ENCODE measurements at regions not wholly inside any gene's neighbourhood (a gene's known extent, or its start where the extent isn't known, plus 50 kb on each side); places are given as distances from the start of the nearest gene placed in this dataset.

DNA sequence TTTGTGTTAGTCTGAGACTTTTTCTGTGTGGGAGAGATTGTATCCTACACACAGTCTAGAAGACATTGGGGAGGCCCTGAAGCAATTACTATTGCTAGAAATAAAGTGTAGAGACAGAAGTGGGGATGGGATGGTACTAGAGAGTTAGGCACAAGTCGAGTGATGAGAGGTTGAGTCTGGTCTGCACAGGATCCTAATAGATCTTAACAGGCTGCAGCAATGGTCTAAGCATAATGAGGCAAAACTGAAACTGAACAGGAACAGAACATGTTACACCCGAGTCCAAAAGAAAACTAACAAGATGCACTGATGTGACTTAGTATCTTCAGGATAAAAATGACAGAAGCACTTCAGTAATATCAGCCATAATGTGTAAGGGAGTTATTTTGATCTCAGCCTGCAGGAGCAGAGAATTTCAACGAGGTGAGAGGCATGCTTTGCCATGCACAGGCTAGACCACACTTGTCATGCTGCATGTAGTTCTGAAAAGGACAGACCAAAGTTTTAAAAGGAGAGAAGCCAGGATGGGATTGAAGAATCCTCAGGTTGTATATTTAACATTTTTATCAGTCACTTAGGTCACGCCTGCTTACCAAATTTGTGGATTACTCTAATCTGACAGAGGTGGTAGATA, 205.8 kb upstream of the BOD1L1 start:
- Mint-ChIP-seq H3K4me3 (no peak overlapping the region), H3K9me3 (no peaks in the 10 kb centered on the region), H3K4me1 (ENCODE audit: low read depth) (no peaks in the 10 kb centered on the region), H3K27ac (no peak overlapping the region), H3K36me3 (ENCODE audit: low read depth) (no peaks in the 10 kb centered on the region), H3K27me3 (ENCODE audit: low read depth) (peaks cover 6% of the 10 kb centered on the region)
- intact Hi-C loops (cut with micrococcal nuclease), result no loop called here
- no peak for DNase-seq
- CTCF ChIA-PET, result no interaction called here

DNA sequence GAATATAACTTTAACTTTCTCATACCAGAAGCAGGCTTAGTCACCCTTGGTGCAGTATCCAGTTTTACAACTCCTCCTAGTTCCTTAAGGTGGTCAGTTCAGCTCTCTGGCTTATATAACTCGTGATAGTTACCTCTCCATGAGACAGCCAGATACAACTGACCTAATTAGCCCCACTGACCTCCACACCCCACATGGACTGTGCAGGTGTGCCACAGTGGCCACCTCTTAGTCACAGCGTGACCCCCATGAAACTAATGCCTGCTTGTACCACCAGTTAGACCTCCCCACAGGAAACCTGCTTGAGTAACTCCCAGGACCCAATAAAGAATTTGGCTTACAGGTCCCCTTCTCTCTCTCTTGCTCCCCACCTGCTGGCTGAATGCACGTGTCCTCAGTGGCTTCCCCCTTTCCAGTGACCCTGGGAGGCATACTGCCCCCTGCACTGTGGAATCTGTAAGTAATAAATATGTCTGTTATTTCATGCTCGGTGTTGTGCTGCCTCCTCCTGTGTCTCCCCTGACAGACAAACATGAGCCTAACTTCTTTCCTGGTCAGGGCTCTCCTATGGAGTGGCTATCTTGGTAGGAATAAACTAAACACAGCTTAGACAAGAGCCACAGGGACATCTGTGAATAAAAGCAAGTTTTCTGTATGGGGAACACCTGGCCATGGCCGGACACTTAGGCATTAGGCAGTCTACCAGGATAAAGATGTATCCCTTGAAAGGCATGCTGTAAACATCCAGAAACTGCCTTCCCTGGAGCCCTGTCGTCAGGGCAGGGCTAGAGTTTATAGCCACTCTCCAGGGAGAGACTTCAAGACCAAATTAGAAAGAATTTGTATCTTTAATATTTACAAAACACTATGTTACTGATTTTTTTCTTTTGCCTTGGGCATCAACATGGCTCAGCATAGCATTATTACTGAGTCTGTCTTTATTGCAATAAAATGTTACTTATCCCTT, 209.7 kb upstream of the BOD1L1 start:
- intact Hi-C loops (cut with micrococcal nuclease), result no loop called here
- no peaks in the 10 kb centered on the region for H3K36me3 Mint-ChIP-seq (ENCODE audit: low read depth)
- no peak overlapping the region for H3K4me3 Mint-ChIP-seq
- peaks cover 6% of the 10 kb centered on the region for H3K27me3 Mint-ChIP-seq (ENCODE audit: low read depth)
- H3K4me1 Mint-ChIP-seq (ENCODE audit: low read depth), result no peaks in the 10 kb centered on the region
- no peaks in the 10 kb centered on the region for H3K9me3 Mint-ChIP-seq
- H3K27ac Mint-ChIP-seq, result no peak overlapping the region
- DNase-seq, result no peak
- CTCF ChIA-PET, result no interaction called here

DNA sequence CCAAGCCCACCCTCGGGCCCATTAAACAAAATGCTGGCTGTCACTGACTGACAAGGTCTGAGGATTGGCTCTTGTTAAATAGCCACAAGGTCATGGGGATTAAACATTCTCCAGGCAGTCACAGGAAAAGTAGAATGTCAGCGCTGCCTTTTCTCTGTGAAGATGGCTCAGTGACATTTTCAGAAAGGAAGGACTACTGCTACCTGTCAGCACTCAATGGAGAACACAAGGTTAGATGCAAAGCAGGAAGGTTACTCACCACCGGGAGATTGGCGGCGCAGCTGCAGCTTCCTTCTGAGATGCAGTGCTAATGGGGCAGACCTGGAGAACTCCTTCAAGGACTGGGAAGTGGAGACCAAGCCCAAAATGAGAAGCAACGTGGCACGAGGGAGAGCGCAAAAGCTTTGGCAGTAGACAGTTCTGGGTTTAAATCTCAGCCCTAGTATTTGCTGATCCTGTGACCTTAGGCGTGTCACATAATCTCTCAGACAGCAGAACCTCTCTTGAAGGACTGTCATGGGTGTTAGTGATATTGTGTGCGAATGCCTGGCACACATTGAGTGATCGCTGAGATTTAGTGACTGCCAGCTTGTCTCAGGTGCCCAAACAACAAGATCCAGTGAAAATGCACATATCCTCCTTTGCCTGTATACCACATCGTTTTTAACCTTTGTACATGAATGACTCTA, 213.1 kb upstream of the BOD1L1 start:
- no peak for DNase-seq
- Mint-ChIP-seq H3K4me1 (ENCODE audit: low read depth) (no peaks in the 10 kb centered on the region), H3K27me3 (ENCODE audit: low read depth) (peaks cover 3% of the 10 kb centered on the region), H3K36me3 (ENCODE audit: low read depth) (no peaks in the 10 kb centered on the region), H3K4me3 (no peak overlapping the region), H3K27ac (no peak overlapping the region), H3K9me3 (no peaks in the 10 kb centered on the region)
- intact Hi-C loops (cut with micrococcal nuclease), result no loop called here
- CTCF ChIA-PET, result no interaction called here

DNA sequence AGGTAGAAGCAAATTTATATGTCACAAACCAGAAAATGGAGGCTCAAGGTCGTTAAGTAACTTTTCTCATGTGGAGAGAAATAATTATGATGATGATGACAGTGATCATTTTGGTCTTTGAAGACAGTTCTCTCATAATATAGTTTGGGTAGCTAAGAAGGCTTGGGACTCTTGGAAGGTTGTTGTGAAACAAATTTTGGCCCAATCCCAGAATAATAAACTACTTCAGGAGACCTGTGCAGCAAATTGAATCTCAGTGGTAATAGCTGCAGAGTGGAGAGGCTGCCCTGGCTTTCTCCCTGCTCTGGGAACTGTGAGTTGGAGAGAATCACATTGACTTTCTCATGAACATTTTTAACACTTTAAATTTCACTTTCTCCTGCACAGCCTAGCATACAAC, 217.2 kb upstream of the BOD1L1 start:
- no peak for DNase-seq
- H3K9me3 Mint-ChIP-seq, result no peaks in the 10 kb centered on the region
- intact Hi-C loops (cut with micrococcal nuclease), result no loop called here
- no peaks in the 10 kb centered on the region for H3K36me3 Mint-ChIP-seq (ENCODE audit: low read depth)
- H3K27me3 Mint-ChIP-seq (ENCODE audit: low read depth), result no peaks in the 10 kb centered on the region
- H3K4me1 Mint-ChIP-seq (ENCODE audit: low read depth), result peaks cover 10% of the 10 kb centered on the region
- H3K27ac Mint-ChIP-seq, result no peak overlapping the region
- H3K4me3 Mint-ChIP-seq, result no peak overlapping the region
- CTCF ChIA-PET, result no interaction called here

DNA sequence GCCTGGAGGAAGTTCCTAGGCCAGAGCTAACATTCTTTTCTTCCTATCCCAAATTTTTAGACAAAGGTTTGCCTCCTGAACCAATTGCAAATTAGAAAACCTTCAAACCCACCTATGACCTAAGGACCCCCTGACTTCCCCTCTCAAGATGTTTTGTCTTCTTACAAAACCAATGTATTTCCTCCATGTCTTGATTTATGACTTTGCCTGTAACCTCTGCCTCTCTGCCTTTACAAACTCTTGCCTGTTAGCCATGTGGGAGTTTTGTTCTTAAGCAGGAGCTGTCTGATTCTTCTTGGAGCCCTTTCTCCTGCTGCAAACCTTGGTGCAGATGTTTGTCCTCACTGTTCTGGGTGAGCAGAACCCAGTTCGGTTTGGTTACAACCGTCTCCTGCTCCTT, 222.3 kb upstream of the BOD1L1 start:
- H3K36me3 Mint-ChIP-seq (ENCODE audit: low read depth), result no peaks in the 10 kb centered on the region
- CTCF ChIA-PET, result no interaction called here
- DNase-seq, result no peak
- intact Hi-C loops (cut with micrococcal nuclease), result no loop called here
- H3K4me3 Mint-ChIP-seq, result no peak overlapping the region
- H3K27me3 Mint-ChIP-seq (ENCODE audit: low read depth), result peaks cover 5% of the 10 kb centered on the region
- H3K4me1 Mint-ChIP-seq (ENCODE audit: low read depth), result peaks cover 10% of the 10 kb centered on the region
- no peaks in the 10 kb centered on the region for H3K9me3 Mint-ChIP-seq
- no peak overlapping the region for H3K27ac Mint-ChIP-seq

DNA sequence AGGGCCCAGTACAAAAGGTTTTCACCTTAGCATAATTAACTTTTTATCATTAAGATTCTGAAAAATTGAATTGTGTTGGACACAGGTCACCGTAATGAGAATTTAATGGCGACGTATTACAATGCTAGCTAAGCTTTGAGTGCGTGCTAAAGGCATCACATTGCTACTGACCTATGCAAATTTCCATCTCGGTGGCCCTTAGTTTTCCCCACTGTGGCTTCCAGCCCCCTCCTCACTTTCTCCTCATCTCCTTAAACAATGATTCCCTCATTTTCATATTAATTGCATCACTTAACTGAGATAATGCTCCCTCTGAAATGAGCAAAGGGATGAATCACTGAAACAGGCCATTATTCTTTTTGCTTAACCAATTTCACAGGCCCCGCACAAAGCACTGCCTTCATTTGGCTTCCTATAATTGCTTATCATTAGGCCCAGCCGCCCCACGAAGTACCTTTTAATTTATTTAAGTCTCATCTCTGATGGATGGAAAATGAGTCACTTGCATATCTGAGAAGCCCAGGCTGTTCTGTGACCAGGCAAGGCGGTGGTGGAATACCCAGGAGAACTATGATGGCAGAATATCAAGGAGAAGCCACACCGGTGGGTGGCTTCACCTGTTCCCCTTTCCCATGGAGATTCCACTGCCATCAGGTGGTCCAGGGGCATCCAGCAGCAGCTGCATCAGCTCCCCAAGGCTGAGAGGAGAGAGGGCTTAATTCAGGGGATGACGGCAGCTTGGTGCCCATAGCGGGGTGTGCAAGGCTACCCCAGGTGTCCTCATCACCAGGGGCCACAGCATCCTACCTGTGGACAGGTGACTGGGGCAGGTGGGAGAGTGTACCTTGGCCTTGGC, 223.8 kb upstream of the BOD1L1 start:
- intact Hi-C loops (cut with micrococcal nuclease), result no loop called here
- no peaks in the 10 kb centered on the region for H3K9me3 Mint-ChIP-seq
- DNase-seq, result no peak
- H3K4me3 Mint-ChIP-seq, result no peak overlapping the region
- CTCF ChIA-PET, result interaction anchor here (0.6 kb wide), 1 partner anchor 679 kb away, joined by 3 read pairs; no protein-coding TSS in a partner anchor
- peaks cover 10% of the 10 kb centered on the region for H3K4me1 Mint-ChIP-seq (ENCODE audit: low read depth)
- no peaks in the 10 kb centered on the region for H3K36me3 Mint-ChIP-seq (ENCODE audit: low read depth)
- peaks cover 5% of the 10 kb centered on the region for H3K27me3 Mint-ChIP-seq (ENCODE audit: low read depth)
- H3K27ac Mint-ChIP-seq, result no peak overlapping the region

DNA sequence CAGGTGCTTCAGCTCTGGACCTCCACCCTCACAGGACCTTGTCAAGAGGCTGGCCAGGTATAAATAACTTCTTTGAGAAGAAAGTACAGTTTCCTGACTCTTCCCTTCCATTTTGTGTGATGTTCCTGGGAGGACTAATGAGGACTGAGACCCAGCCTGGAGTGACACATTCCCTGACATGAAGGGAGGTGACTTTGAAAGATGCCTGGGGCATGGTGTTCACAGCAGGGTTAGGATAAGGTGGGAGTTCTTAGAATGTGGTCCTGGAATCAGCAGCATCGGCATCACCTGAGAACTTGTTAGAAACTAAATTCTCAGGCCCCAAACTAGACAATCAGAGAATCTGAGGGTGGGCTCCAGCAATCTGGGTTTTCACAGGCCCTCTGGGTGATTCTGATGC, 224.9 kb upstream of the BOD1L1 start:
- Mint-ChIP-seq H3K4me3 (no peak overlapping the region), H3K27ac (no peak overlapping the region), H3K36me3 (ENCODE audit: low read depth) (no peaks in the 10 kb centered on the region), H3K27me3 (ENCODE audit: low read depth) (peaks cover 5% of the 10 kb centered on the region), H3K4me1 (ENCODE audit: low read depth) (peaks cover 10% of the 10 kb centered on the region), H3K9me3 (no peaks in the 10 kb centered on the region)
- no peak for DNase-seq
- CTCF ChIA-PET, result interaction anchor here (0.6 kb wide), 1 partner anchor 474 kb away, joined by 4 read pairs; no protein-coding TSS in a partner anchor
- intact Hi-C loops (cut with micrococcal nuclease), result no loop called here

DNA sequence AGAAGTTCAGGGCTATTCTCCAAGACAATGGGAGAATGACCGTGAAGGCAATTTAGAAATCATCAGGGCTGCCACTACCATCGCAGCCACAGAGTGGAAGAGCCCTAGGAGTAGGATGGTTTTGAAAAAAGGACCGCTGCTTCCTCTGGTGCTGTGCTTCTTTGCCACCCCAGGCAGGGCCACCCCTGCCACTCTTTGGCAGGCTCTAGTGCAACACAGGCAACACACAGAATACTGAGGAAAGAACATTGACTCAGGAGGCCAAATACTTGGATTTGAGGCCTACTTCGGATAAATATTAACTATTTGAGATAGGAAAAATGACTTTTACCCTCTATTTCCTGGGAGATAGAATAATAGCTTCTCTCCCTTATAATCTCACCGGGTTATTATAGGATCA, 228.9 kb upstream of the BOD1L1 start:
- peaks cover 5% of the 10 kb centered on the region for H3K27me3 Mint-ChIP-seq (ENCODE audit: low read depth)
- H3K4me3 Mint-ChIP-seq, result no peak overlapping the region
- no peaks in the 10 kb centered on the region for H3K4me1 Mint-ChIP-seq (ENCODE audit: low read depth)
- H3K27ac Mint-ChIP-seq, result no peak overlapping the region
- no peak for DNase-seq
- CTCF ChIA-PET, result no interaction called here
- H3K9me3 Mint-ChIP-seq, result no peaks in the 10 kb centered on the region
- intact Hi-C loops (cut with micrococcal nuclease), result no loop called here
- no peaks in the 10 kb centered on the region for H3K36me3 Mint-ChIP-seq (ENCODE audit: low read depth)

DNA sequence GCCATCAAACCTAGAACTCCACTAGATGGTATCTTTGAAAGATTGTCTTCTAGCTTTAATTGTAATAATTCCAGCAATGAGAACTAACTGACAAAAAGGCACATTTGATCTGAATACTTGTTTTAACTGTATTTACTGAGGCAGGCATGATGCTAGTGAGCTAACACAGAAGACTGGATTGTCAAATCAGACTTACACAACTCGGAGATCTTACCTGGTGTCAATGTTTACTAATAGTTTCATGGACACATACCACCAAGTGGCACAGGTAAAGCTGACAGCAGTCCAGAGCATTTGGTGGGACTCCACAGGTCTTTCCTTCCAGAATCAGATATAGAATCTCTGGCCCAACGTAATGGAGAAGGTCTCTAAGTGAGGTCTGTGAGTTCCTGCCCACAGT, 229.9 kb upstream of the BOD1L1 start:
- no peak for DNase-seq
- H3K27me3 Mint-ChIP-seq (ENCODE audit: low read depth), result peaks cover 3% of the 10 kb centered on the region
- no peak overlapping the region for H3K27ac Mint-ChIP-seq

DNA sequence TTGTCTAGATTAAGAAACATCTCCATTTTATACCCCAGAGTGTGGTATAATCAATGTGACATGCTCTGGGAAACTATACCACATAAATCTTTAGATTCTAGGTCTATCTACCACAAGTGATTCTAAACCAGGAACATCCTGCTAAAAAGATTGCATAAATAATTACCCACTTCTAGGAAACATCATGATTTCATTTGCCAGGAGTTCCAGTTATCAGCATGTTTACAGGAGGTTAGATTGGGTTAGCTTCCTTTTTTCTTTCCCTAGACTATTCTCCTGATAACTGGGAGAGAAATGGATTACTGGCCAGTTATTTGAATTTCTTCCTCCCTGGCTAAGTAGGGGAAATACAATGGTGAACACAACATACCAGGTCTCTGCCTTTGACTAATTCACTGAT, 230.3 kb upstream of the BOD1L1 start:
- peaks cover 2% of the 10 kb centered on the region for H3K36me3 Mint-ChIP-seq (ENCODE audit: low read depth)
- H3K27me3 Mint-ChIP-seq (ENCODE audit: low read depth), result peaks cover 2% of the 10 kb centered on the region
- intact Hi-C loops (cut with micrococcal nuclease), result no loop called here
- CTCF ChIA-PET, result no interaction called here
- H3K4me3 Mint-ChIP-seq, result no peak overlapping the region
- no peaks in the 10 kb centered on the region for H3K4me1 Mint-ChIP-seq (ENCODE audit: low read depth)
- no peak for DNase-seq
- H3K27ac Mint-ChIP-seq, result no peak overlapping the region
- peaks cover 5% of the 10 kb centered on the region for H3K9me3 Mint-ChIP-seq

More for the DNA sequence above, 229.9 kb upstream of the BOD1L1 start:
- Mint-ChIP-seq H3K36me3 (ENCODE audit: low read depth) (no peaks in the 10 kb centered on the region), H3K4me1 (ENCODE audit: low read depth) (no peaks in the 10 kb centered on the region), H3K9me3 (peaks cover 2% of the 10 kb centered on the region), H3K4me3 (no peak overlapping the region)
- CTCF ChIA-PET, result interaction anchor here (0.6 kb wide), 1 partner anchor 1116 kb away, joined by 3 read pairs; no protein-coding TSS in a partner anchor
- intact Hi-C loops (cut with micrococcal nuclease), result no loop called here

DNA sequence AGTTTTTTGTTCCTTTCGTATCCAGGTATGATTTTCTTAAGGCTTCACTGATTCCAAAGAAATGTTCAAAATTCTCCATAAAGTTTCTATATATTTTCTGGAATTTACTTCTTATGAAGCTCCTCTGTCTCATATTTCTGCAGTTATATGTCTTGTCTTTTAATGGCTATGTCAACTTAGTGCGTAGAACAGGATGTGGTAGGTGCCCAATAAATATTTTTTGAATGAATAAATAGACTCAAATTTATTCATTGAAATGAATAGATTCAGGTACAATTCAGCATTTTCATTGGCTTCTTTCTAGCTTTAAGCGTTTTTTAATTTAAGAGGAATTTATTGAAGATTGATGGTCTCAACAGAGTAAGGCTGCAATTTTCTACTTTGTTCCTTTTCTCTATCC, 231.9 kb upstream of the BOD1L1 start:
- H3K27ac Mint-ChIP-seq, result no peak overlapping the region
- H3K4me3 Mint-ChIP-seq, result no peak overlapping the region
- peaks cover 2% of the 10 kb centered on the region for H3K27me3 Mint-ChIP-seq (ENCODE audit: low read depth)
- DNase-seq, result no peak
- peaks cover 2% of the 10 kb centered on the region for H3K36me3 Mint-ChIP-seq (ENCODE audit: low read depth)
- no peaks in the 10 kb centered on the region for H3K4me1 Mint-ChIP-seq (ENCODE audit: low read depth)
- peaks cover 13% of the 10 kb centered on the region for H3K9me3 Mint-ChIP-seq
- CTCF ChIA-PET, result interaction anchor here (1.4 kb wide), 1 partner anchor 205 kb away, joined by 4 read pairs; no protein-coding TSS in a partner anchor
- intact Hi-C loops (cut with micrococcal nuclease), result no loop called here

DNA sequence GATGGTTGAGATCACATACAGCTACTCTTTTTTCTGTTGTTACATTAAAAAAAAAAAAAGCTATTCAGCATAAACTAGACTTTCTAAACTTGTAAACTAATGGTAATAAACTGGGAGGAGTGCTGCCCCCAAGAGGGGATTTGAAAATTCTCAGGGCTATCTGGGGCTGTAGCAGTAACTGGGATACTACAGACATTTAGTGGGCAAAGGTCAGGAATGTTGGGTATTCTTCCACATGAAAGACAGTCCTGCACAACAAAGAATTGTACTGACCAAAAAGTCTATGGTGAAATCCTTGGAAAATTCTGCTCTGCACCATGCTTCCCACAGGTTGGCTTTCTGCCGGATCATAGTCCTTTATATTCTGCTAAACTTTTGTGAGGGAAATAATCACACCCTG, 232.6 kb upstream of the BOD1L1 start:
- Mint-ChIP-seq H3K36me3 (ENCODE audit: low read depth) (peaks cover 2% of the 10 kb centered on the region), H3K4me3 (no peak overlapping the region)

More for the DNA sequence above, 232.6 kb upstream of the BOD1L1 start:
- Mint-ChIP-seq H3K9me3 (peaks cover 13% of the 10 kb centered on the region), H3K27me3 (ENCODE audit: low read depth) (peaks cover 2% of the 10 kb centered on the region), H3K4me1 (ENCODE audit: low read depth) (no peaks in the 10 kb centered on the region), H3K27ac (no peak overlapping the region)
- CTCF ChIA-PET, result interaction anchor here (1.4 kb wide), 1 partner anchor 206 kb away, joined by 4 read pairs; no protein-coding TSS in a partner anchor
- intact Hi-C loops (cut with micrococcal nuclease), result loop anchor here (10.0 kb wide), 1 partner anchor 205 kb away; no protein-coding TSS in a partner anchor
- DNase-seq, result no peak
